Caco-2 (cell line): ENCODE measurements at regions not wholly inside any gene's neighbourhood (a gene's known extent, or its start where the extent isn't known, plus 50 kb on each side); places are given as distances from the start of the nearest gene placed in this dataset.

Experiments
- BruUV-seq: library from RNA; stranded (reverse); fragments of 400-500 nt; replicated peaks from 2 replicates; lab custom pipeline; 2021; lab: Mats Ljungman, UMichigan
- CTCF ChIA-PET: fragments of 300-600 bp; sonication (Branson Sonifier 250); formaldehyde crosslinking; loops from one replicate; lab custom pipeline; 2022; ENCODE audit warnings: antibody characterized with exemption; lab: Charles Lee
- POLR2A ChIA-PET: fragments of 300-600 bp; sonication (Branson Sonifier 250); formaldehyde crosslinking; loops from one replicate; lab custom pipeline; 2022; ENCODE audit warnings: antibody characterized with exemption; lab: Charles Lee
- DNase-seq, 2 experiments: peaks; one replicate each; pipeline versions ENCODE4 v3.0.0 to v3.0.0-alpha.2; 2020 to 2022
- H3K27me3 ChIP-seq: replicated peaks from 2 replicates; pipeline ENCODE4 v1.6.0; 2011; ENCODE audit warnings: low read length; ENCODE audit not compliant: control insufficient read depth, insufficient read depth
- H3K36me3 ChIP-seq: 2 replicates; pipeline ENCODE4 v1.5.1; 2011; ENCODE audit warnings: low read length; ENCODE audit not compliant: control insufficient read depth, insufficient read depth
- H3K4me1 ChIP-seq: fragments of 250-450 bp; sonication (Bioruptor Pico); 2 replicates; pipeline ENCODE4 v1.5.1; 2020; ENCODE audit warnings: mild to moderate bottlenecking
- H3K4me3 ChIP-seq: 2 replicates; pipeline ENCODE4 v1.5.1; 2011; ENCODE audit warnings: low read depth, mild to moderate bottlenecking, control low read depth, low read length
- H3K9me3 ChIP-seq: fragments of 250-450 bp; sonication (Bioruptor Pico); 2 replicates; pipeline ENCODE4 v1.5.1; 2020; ENCODE audit warnings: mild to moderate bottlenecking, moderate library complexity
- H3K27ac Mint-ChIP-seq: one replicate; pipeline ENCODE4 v1.8.0; 2022; ENCODE audit warnings: mixed read lengths; ENCODE audit not compliant: unreplicated experiment
- H3K27me3 Mint-ChIP-seq: one replicate; pipeline ENCODE4 v1.8.0; 2022; ENCODE audit warnings: mixed read lengths; ENCODE audit not compliant: insufficient read depth, unreplicated experiment
- H3K36me3 Mint-ChIP-seq: one replicate; pipeline ENCODE4 v1.8.0; 2022; ENCODE audit warnings: mild to moderate bottlenecking, mixed read lengths; ENCODE audit not compliant: insufficient read depth, unreplicated experiment
- H3K4me1 Mint-ChIP-seq: one replicate; pipeline ENCODE4 v1.8.0; 2022; ENCODE audit warnings: low read depth, mixed read lengths; ENCODE audit not compliant: unreplicated experiment
- H3K4me3 Mint-ChIP-seq: one replicate; pipeline ENCODE4 v1.8.0; 2022; ENCODE audit warnings: mild to moderate bottlenecking, moderate library complexity, mixed read lengths; ENCODE audit not compliant: unreplicated experiment
- H3K9me3 Mint-ChIP-seq: one replicate; pipeline ENCODE4 v1.8.0; 2022; ENCODE audit warnings: mixed read lengths; ENCODE audit not compliant: unreplicated experiment
- intact Hi-C: fragments of 100-400 bp; cut with micrococcal nuclease; formaldehyde crosslinking; loops from one replicate; pipeline ENCODE4 v1.10.0; 2022; ENCODE audit not compliant: unreplicated experiment
- TF ChIP-seq, protein P1 (sequence below), 2 experiments: fragments of 200-600 bp in 1 of 2; IDR thresholded peaks; 1 replicate in 1 of 2; 2 replicates in 1 of 2; pipeline versions ENCODE4 v1.5.1 to v1.8.0; 2011 to 2022; ENCODE audit warnings: antibody characterized with exemption in 1 of 2, control low read depth in 1 of 2, inconsistent platforms in 1 of 2, low read depth in 1 of 2, low read length in 1 of 2, mild to moderate bottlenecking in 1 of 2, moderate library complexity in 1 of 2; ENCODE audit not compliant: insufficient read depth in 1 of 2, severe bottlenecking in 1 of 2, unreplicated experiment in 1 of 2

DNA sequence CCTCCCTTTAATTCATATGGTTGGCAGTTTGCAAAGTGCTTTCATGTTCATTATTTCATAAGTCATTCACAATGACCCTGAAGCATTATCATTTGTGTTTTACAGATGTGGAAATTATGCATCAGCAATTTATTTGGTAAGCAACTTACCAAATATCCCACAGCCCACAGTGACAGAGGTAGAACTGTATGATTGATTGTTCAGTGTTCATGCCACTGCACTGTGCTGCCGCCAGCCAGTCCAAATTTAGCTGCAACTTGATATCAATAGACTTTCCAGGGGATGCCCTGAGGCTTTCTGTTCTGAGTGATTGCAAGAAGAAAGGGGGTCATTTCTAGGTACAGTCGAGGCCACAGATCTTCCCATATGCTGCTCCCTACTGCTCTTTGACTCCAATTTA lies 380.3 kb downstream of the PLPP3 start:
- Histone ChIP-seq H3K4me3 (no peak overlapping the region), H3K36me3 (no peaks in the 10 kb centered on the region), H3K27me3 (no peaks in the 10 kb centered on the region), H3K4me1 (no peaks in the 10 kb centered on the region), H3K9me3 (no peaks in the 10 kb centered on the region)
- Mint-ChIP-seq H3K27me3 (no peaks in the 10 kb centered on the region), H3K4me1 (no peaks in the 10 kb centered on the region), H3K9me3 (no peaks in the 10 kb centered on the region), H3K36me3 (no peaks in the 10 kb centered on the region), H3K4me3 (no peak overlapping the region), H3K27ac (no peak overlapping the region)
- no TSS peak for BruUV-seq
- intact Hi-C loops = no loop called here
- TF ChIP-seq, protein P1, sequence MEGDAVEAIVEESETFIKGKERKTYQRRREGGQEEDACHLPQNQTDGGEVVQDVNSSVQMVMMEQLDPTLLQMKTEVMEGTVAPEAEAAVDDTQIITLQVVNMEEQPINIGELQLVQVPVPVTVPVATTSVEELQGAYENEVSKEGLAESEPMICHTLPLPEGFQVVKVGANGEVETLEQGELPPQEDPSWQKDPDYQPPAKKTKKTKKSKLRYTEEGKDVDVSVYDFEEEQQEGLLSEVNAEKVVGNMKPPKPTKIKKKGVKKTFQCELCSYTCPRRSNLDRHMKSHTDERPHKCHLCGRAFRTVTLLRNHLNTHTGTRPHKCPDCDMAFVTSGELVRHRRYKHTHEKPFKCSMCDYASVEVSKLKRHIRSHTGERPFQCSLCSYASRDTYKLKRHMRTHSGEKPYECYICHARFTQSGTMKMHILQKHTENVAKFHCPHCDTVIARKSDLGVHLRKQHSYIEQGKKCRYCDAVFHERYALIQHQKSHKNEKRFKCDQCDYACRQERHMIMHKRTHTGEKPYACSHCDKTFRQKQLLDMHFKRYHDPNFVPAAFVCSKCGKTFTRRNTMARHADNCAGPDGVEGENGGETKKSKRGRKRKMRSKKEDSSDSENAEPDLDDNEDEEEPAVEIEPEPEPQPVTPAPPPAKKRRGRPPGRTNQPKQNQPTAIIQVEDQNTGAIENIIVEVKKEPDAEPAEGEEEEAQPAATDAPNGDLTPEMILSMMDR (IDR thresholded peaks at IDR 0.05; ENCODE audit: insufficient read depth in 1 of 2, low read depth in 1 of 2, low read length in 1 of 2, severe bottlenecking in 1 of 2, unreplicated experiment in 1 of 2) = no peak
- ChIA-PET POLR2A (no interaction called here), CTCF (no interaction called here)
- no peak for DNase-seq

DNA sequence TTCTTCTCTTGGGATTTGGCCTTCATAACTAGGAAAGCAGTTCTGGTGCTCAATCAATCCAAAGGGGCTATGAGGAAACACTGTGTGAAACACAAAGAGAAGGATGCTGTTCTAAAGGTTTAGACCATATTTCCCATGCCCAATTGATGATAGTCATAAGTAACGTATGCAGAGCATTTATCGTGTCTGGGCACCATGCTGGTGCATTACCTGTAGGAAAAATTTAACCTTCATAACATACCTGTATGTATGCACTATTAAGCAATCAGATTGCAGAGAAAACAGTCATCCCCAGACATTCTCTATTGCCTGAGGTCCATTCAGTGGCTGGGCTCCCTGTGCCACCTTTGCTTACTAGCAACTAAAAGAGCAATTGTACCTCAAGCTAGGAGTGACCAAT lies 381.4 kb downstream of the PLPP3 start:
- BruUV-seq = no TSS peak
- Histone ChIP-seq H3K27me3 (no peaks in the 10 kb centered on the region), H3K9me3 (no peaks in the 10 kb centered on the region), H3K36me3 (no peaks in the 10 kb centered on the region), H3K4me1 (no peaks in the 10 kb centered on the region), H3K4me3 (no peak overlapping the region)
- Mint-ChIP-seq H3K36me3 (no peaks in the 10 kb centered on the region), H3K9me3 (no peaks in the 10 kb centered on the region), H3K4me3 (no peak overlapping the region), H3K27me3 (no peaks in the 10 kb centered on the region), H3K27ac (no peak overlapping the region), H3K4me1 (no peaks in the 10 kb centered on the region)
- ChIA-PET POLR2A (no interaction called here), CTCF (no interaction called here)
- TF ChIP-seq, protein P1 (IDR thresholded peaks at IDR 0.05; ENCODE audit: insufficient read depth in 1 of 2, low read depth in 1 of 2, low read length in 1 of 2, severe bottlenecking in 1 of 2, unreplicated experiment in 1 of 2) = no peak
- no peak for DNase-seq
- intact Hi-C loops = no loop called here

DNA sequence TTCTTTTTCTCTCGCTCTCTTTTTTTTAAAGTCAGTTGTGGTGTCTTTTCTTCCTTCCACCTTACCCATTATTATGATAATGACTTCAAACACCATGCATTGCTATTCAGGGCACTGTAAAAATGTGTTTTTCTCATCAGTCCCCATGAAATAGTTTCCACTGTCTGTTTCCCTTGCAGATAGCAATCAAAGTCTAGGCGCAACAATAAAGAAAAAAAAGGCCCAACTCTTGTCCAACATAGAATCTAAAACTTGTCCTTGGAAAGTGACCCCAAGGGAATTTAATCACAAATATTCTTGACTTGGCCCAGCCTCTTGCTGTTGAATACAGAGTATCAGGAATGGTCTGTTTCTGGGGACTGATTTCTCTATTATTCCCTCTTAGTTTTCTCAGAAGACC lies 382.5 kb downstream of the PLPP3 start:
- Mint-ChIP-seq H3K4me3 (no peak overlapping the region), H3K36me3 (no peaks in the 10 kb centered on the region), H3K9me3 (no peaks in the 10 kb centered on the region), H3K4me1 (no peaks in the 10 kb centered on the region), H3K27me3 (no peaks in the 10 kb centered on the region), H3K27ac (no peak overlapping the region)
- Histone ChIP-seq H3K36me3 (no peaks in the 10 kb centered on the region), H3K9me3 (no peaks in the 10 kb centered on the region), H3K27me3 (no peaks in the 10 kb centered on the region), H3K4me1 (no peaks in the 10 kb centered on the region), H3K4me3 (no peak overlapping the region)
- no TSS peak for BruUV-seq
- POLR2A ChIA-PET = no interaction called here
- intact Hi-C loops = no loop called here
- TF ChIP-seq, protein P1 (IDR thresholded peaks at IDR 0.05; ENCODE audit: insufficient read depth in 1 of 2, low read depth in 1 of 2, low read length in 1 of 2, severe bottlenecking in 1 of 2, unreplicated experiment in 1 of 2) = no peak
- CTCF ChIA-PET = no interaction called here
- DNase-seq = no peak
